ENCODE measurements at regions not wholly inside any gene's neighbourhood (a gene's known extent, or its start where the extent isn't known, plus 50 kb on each side); places are given as distances from the start of the nearest gene placed in this dataset.

- DNase-seq (ENCODE audit: low read depth, low spot score), result no peak
These were observed 252.1 kb upstream of the MDFIC2 start for GRCh38 chr3:70564552-70564951.

DNA sequence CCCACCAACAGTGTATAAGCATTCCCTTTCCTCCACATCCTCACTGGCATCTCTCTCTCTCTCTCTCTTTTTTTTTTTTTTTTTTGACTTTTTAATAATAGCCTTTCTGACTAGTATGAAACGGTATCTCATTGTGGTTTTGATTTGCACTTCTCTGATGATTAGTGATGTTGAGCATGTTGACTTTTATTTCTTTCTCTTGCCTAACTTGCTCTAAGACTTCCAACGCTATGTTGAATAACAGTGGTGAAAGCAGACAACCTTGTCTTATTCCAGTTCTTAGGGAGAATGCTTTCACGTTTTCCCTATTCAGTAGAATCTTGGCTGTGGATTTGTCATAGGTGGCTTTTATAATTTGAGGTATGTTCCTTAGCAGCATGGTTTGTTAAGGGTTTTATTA, 249.4 kb upstream of the MDFIC2 start:
- DNase-seq (ENCODE audit: low read depth, low spot score), result peak; percentile 14

DNA sequence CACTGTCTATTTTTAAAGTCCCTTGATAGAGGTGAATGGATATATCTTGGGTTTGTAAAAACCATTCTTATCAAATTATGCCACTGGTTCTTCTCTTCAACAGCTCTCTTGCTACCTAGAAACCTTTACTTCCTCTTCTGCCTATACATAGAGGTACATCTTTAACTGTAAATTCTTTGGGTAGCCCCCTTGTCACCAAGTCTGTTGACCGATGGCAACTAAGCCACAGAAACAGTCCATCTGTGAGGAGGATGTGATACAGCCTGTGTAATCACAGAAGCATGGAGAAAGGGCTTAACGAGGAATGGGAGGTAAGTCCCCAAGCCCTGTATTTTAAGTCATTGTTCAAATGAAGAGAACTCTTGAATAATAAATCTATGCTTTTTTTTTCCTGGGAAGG, 246.5 kb upstream of the MDFIC2 start:
- DNase-seq (ENCODE audit: low read depth, low spot score), result no peak

DNA sequence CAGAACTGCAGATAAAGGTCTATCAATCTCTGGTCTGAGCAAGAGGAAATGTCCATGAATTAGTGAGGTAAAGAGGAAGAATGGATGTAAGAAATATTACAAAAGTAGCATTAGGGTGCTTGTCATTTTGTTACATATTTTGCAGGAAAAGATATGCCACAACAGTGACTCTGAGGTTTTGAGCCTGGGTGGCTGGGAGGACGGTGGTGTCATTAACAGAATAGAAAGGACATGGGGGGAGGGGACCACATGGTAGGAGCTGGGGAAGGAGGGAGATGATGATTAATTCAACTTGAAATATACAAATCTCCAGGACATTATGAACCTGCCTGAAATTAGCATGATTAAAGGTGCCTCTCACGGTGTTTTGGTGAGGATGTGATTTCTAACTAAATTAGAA, 245.5 kb upstream of the MDFIC2 start:
- no peak for DNase-seq (ENCODE audit: low read depth, low spot score)

DNA sequence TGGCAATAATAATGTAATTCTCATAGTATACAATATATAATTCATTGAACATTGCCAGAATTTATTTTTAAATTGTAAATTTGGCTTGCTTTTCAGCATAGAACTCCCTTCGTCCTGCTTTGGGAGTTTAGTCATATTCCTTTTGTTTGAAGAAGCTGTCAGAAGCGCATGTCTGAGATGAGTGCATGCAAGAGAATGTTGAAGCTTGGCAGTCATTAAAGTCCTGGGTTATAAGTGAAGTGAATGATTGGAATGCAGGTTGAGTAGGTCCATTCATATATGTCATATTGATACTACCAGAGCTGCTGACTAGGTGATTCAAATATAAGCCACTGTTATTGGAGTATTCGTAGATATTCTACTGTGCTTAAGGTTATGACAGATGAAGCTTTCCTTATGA, 243.6 kb upstream of the MDFIC2 start:
- DNase-seq (ENCODE audit: low read depth, low spot score), result peak; percentile 50

DNA sequence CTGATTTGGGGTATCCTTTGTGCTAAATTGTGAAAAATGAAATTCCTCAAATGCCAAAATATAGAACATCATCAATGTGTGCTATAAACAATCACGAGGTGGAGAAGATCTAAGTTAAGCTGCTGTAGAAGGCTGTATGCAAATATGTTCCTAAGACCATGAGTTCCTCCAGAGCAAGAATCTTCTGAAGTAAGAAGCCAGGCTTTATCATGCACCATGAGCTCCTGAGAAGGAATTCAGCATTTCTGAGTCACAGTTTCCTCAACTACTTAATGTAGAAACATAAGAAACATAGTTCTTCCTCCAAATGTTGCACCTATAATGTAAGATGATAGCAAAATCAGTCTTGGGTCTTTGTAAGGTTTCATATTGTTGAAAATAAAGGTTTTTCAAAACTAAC, 241.7 kb upstream of the MDFIC2 start:
- DNase-seq (ENCODE audit: low read depth, low spot score), result peak; percentile 8

DNA sequence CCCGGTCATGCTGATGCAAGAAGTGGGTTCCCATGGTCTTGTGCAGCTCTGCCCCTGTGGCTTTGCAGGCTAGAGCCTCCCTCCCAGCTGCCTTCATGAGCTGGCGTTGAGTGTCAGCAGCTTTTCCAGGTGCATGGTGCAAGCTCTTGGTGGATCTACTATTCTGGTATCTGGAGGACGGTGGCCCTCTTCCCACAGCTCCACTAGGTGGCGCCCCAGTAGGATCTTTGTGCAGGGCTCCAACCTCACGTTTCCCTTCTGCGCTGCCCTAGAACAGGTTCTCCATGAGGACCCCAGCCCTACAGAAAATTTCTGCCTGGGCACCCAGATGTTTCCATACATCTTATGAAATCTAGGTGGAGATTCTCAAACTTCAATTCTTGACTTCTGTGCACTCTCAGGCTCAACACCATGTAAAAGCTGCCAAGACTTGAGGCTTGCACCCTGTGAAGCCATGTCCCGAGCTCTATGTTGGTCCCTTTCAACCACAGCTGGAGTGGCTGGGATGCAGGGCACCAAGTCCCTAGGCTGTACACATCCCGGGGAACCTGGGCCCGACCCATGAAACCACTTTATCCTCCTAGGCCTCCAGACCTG, 238.4 kb upstream of the MDFIC2 start:
- peak; percentile 72 for DNase-seq (ENCODE audit: low read depth, low spot score)

GRCh38 chr3:70546679-70547078, 234.2 kb upstream of the MDFIC2 start:
- no peak for DNase-seq (ENCODE audit: low read depth, low spot score)

DNA sequence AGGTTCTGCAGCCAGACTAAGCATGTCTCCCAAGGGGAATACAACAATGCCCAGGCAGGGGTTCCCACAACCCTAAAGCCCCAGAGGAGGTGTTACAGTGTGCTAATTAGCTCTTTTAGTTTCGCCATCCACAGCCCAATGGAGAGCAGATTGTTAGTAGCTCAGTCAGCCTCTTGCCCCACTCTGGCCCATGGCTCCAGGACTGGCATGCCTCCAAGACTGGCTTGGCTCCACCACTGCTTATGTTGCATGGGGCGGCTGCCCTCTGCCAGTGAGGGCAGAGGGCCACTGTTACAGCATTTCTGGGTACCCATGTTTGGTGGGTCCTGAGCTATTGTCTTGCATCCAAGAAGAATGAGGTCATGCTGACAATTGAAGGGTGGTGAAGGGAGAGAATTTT, 231.1 kb upstream of the MDFIC2 start:
- no peak for DNase-seq (ENCODE audit: low read depth, low spot score)

DNA sequence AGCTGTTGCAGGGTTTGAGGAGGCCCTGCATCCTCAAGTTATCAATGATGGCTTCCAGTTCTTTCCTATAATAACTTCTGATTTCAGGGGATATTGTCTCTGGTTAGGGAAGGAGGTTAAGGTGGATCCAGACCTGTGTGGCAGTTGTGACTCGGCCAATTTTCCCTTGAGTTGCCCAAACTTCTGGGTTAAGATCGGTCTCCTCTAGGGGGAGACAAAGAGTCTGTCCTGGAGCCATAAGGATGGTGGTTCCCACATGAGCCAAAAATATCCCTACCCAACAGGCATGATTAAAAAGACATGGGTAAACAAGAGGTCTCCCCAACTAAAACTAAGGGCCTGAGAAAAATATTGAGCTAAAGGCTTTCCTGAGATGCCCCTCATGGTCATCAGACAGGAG, 227.5 kb upstream of the MDFIC2 start:
- DNase-seq (ENCODE audit: low read depth, low spot score), result no peak

DNA sequence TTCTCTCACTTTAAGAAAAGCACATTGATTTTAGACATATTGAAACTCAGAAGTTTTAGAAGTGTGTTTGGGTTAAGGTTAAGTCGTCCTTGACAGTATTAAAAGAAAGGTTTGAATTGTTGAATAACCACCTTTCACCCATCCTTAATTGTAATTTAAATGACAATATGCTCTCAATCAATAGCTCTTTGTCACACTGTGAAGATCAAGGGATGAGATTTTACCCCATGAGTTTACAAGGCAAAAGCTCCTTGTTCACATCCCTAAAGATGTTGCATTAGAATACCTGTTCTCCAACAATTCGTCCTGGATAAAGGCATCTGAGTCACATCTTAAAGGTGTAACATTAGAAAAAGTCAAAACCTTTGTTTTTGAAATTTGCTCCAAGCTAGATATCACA, 220.4 kb upstream of the MDFIC2 start:
- DNase-seq (ENCODE audit: low read depth, low spot score), result no peak

GRCh38 chr3:70531838-70532489, 219.5 kb upstream of the MDFIC2 start:
- DNase-seq (ENCODE audit: low read depth, low spot score), result no peak

DNA sequence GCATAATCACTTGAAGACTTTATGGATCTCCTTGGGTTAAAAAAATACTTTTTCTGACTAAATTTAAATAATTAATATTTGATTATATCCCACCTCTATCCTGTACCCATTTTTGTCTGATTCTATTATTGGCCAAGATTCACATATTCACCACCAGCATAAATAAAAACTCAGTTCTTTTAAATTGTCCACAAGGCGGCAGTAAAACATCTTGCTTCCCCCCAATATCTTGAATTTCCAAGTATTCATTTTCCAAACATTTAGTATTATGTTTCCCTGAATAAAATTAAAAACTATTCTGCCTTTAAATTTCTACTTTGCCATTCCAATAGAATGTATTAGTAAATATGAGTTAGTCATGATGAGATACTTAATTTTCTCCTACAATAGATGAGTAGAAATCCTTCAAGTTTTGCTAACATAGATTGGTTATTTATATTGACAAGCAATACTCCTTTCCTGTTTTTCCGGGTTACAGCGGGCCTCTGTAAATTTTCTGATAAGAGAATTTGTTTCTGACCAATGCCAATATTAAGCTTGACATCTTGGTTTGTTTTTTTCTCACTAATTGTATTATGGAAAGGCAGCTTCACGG, 218.7 kb upstream of the MDFIC2 start:
- peak; percentile 57 for DNase-seq (ENCODE audit: low read depth, low spot score)

- no peak for DNase-seq (ENCODE audit: low read depth, low spot score)
These were observed 218.2 kb upstream of the MDFIC2 start for GRCh38 chr3:70530626-70531025.

DNA sequence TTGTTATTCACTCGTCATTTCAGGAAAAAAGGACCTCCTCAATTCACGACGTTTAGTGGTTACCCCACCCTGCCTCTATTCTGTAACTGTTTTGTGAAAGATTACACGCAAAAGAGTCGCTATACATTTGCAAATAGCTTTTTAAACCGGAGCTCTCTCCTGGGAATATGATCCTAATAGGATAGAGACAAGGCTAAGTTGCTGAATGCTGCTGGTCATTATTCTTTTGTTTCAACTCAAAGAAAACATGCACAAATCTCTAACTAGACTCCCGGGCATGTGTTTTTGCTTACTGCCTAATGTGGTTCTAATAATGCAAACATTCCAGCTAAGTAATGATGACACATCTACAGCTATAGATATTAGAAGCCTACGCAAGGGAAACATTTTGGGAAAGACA, 214.6 kb upstream of the MDFIC2 start:
- DNase-seq (ENCODE audit: low read depth, low spot score), result no peak

- DNase-seq (ENCODE audit: low read depth, low spot score), result peak; percentile 64
These were observed 207.6 kb upstream of the MDFIC2 start for GRCh38 chr3:70519913-70520659.

- no peak for DNase-seq (ENCODE audit: low read depth, low spot score)
These were observed 206.6 kb upstream of the MDFIC2 start for GRCh38 chr3:70519026-70519425.

GRCh38 chr3:70518356-70518755, 205.9 kb upstream of the MDFIC2 start:
- DNase-seq (ENCODE audit: low read depth, low spot score), result no peak

- no peak for DNase-seq (ENCODE audit: low read depth, low spot score)
These were observed 204.9 kb upstream of the MDFIC2 start for GRCh38 chr3:70517124-70517890.

DNA sequence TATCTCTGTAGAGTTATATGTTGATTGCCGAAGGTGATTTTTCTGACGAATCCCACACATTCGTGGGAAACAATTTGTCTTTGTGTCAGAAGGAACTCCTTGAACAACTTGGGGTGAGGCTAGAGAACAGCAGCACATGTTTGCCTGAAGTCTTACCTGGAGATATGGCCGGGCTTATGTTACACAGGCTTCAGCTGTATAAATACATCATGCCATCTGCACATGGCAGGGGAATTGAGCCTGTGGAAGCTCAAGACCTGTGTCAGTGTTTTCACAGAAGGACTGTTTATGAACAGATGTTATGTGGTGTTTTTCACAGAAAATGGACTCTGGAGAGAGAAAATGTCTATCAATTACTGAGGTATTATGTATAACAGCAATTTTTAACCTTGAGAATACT, 203.6 kb upstream of the MDFIC2 start:
- DNase-seq (ENCODE audit: low read depth, low spot score), result no peak

- no peak for DNase-seq (ENCODE audit: low read depth, low spot score)
These were observed 195.0 kb upstream of the MDFIC2 start for GRCh38 chr3:70507486-70507885.

- DNase-seq (ENCODE audit: low read depth, low spot score), result no peak
These were observed 194.3 kb upstream of the MDFIC2 start for GRCh38 chr3:70506775-70507174.
